ENCODE measurements at regions not wholly inside any gene's neighbourhood (a gene's known extent, or its start where the extent isn't known, plus 50 kb on each side); places are given as distances from the start of the nearest gene placed in this dataset.
"Not testable (repeated sequence)": the region's sequence is repeated elsewhere in the genome, so short reads cannot be mapped to it uniquely, and the experiment has no call there.

- H3K4me3 ChIP-seq (ENCODE audit: low read depth, low read length): no peak overlapping the region
- no peak for TF ChIP-seq CTCF (IDR thresholded peaks at IDR 0.05; ENCODE audit: insufficient read depth, low read length)
- no peak for DNase-seq (ENCODE audit: low read depth)
Observed at GRCh38 chr7:12927635-12928434, 240.4 kb downstream of the ARL4A start.

GRCh38 chr7:12929476-12930140 is 242.2 kb downstream of the ARL4A start:
- TF ChIP-seq CTCF (IDR thresholded peaks at IDR 0.05; ENCODE audit: insufficient read depth, low read length): no peak

GRCh38 chr7:12930534-12930933 is 243.1 kb downstream of the ARL4A start:
- no peak overlapping the region for H3K4me3 ChIP-seq (ENCODE audit: low read depth, low read length)
- no peak for TF ChIP-seq CTCF (IDR thresholded peaks at IDR 0.05; ENCODE audit: insufficient read depth, low read length)
- DNase-seq (ENCODE audit: low read depth): no peak

More at GRCh38 chr7:12929476-12930140, 242.2 kb downstream of the ARL4A start:
- no peak overlapping the region for H3K4me3 ChIP-seq (ENCODE audit: low read depth, low read length)
- peak; percentile 82 for DNase-seq (ENCODE audit: low read depth)

GRCh38 chr7:12931465-12931864 is 244.0 kb downstream of the ARL4A start:
- DNase-seq (ENCODE audit: low read depth); H3K4me3 ChIP-seq (ENCODE audit: low read depth, low read length): not testable (repeated sequence)

GRCh38 chr7:12939694-12940093 is 252.3 kb downstream of the ARL4A start:
- TF ChIP-seq CTCF (IDR thresholded peaks at IDR 0.05; ENCODE audit: insufficient read depth, low read length): no peak
- no peak overlapping the region for H3K4me3 ChIP-seq (ENCODE audit: low read depth, low read length)
- DNase-seq (ENCODE audit: low read depth): no peak

- no peak for TF ChIP-seq CTCF (IDR thresholded peaks at IDR 0.05; ENCODE audit: insufficient read depth, low read length)
- H3K4me3 ChIP-seq (ENCODE audit: low read depth, low read length): no peak overlapping the region
- DNase-seq (ENCODE audit: low read depth): no peak
Observed at GRCh38 chr7:12941512-12941911, 254.1 kb downstream of the ARL4A start.

GRCh38 chr7:12942609-12943008 is 255.2 kb downstream of the ARL4A start:
- H3K4me3 ChIP-seq (ENCODE audit: low read depth, low read length): no peak overlapping the region
- TF ChIP-seq CTCF (IDR thresholded peaks at IDR 0.05; ENCODE audit: insufficient read depth, low read length): no peak
- no peak for DNase-seq (ENCODE audit: low read depth)
